A673 (cell line): ENCODE measurements at regions not wholly inside any gene's neighbourhood (a gene's known extent, or its start where the extent isn't known, plus 50 kb on each side); places are given as distances from the start of the nearest gene placed in this dataset.

ENCODE experiments used
- BruUV-seq: library from RNA; stranded (reverse); fragments of 400-500 nt; replicated peaks from 2 replicates; lab custom pipeline; 2021; lab: Mats Ljungman, UMichigan
- CTCF ChIA-PET: fragments of 300-600 bp; sonication (Branson Sonifier 250); formaldehyde crosslinking; loops from one replicate; lab custom pipeline; 2022; ENCODE audit warnings: antibody characterized with exemption; lab: Charles Lee
- POLR2A ChIA-PET: fragments of 300-600 bp; sonication (Branson Sonifier 250); formaldehyde crosslinking; loops from one replicate; lab custom pipeline; 2022; ENCODE audit warnings: antibody characterized with exemption; ENCODE audit not compliant: low non-redundant PET; lab: Charles Lee
- DNase-seq: peaks from one replicate; pipeline ENCODE4 v3.0.0-alpha.2; 2015; ENCODE audit warnings: low spot score
- H3K27ac ChIP-seq: fragments of 200-600 bp; sonication (generic); 2 replicates; pipeline ENCODE4 v1.5.1; 2016; ENCODE audit warnings: mixed run types, low read depth, mild to moderate bottlenecking, mixed read lengths, antibody characterized with exemption, low read length; ENCODE audit not compliant: poor library complexity, severe bottlenecking
- H3K27me3 ChIP-seq: fragments of 200-600 bp; sonication (generic); replicated peaks from 2 replicates; pipeline ENCODE4 v1.6.1; 2017; ENCODE audit warnings: mixed run types, low read depth, mild to moderate bottlenecking, mixed read lengths, antibody characterized with exemption, low read length; ENCODE audit not compliant: insufficient read depth, poor library complexity
- H3K36me3 ChIP-seq: fragments of 200-600 bp; sonication (generic); 2 replicates; pipeline ENCODE4 v1.6.1; 2016; ENCODE audit warnings: mixed run types, mild to moderate bottlenecking, mixed read lengths, antibody characterized with exemption, low read length; ENCODE audit not compliant: insufficient read depth, poor library complexity, severe bottlenecking
- H3K4me1 ChIP-seq: fragments of 200-600 bp; sonication (generic); 2 replicates; pipeline ENCODE4 v1.6.1; 2017; ENCODE audit warnings: mixed run types, mild to moderate bottlenecking, mixed read lengths, antibody characterized with exemption, low read length; ENCODE audit not compliant: insufficient read depth, poor library complexity, severe bottlenecking
- H3K4me3 ChIP-seq: fragments of 200-600 bp; sonication (generic); 2 replicates; pipeline ENCODE4 v1.5.1; 2016; ENCODE audit warnings: low read depth, mixed run types, mild to moderate bottlenecking, mixed read lengths, low read length; ENCODE audit not compliant: poor library complexity, severe bottlenecking
- H3K9me3 ChIP-seq: fragments of 200-600 bp; sonication (generic); 2 replicates; pipeline ENCODE4 v1.6.1; 2016; ENCODE audit warnings: mixed run types, low read depth, mild to moderate bottlenecking, mixed read lengths, antibody characterized with exemption, low read length; ENCODE audit not compliant: poor library complexity, severe bottlenecking
- EZH2 ChIP-seq: fragments of 200-600 bp; sonication (generic); IDR thresholded peaks from 2 replicates; pipeline ENCODE4 v1.6.1; 2017; ENCODE audit warnings: borderline replicate concordance, low read depth, mild to moderate bottlenecking, mixed read lengths, antibody characterized with exemption, low read length; ENCODE audit not compliant: poor library complexity, severe bottlenecking
- intact Hi-C: fragments of 100-400 bp; cut with micrococcal nuclease; formaldehyde crosslinking; loops from one replicate; pipeline ENCODE4 v1.10.0; 2022; ENCODE audit not compliant: unreplicated experiment
- TF ChIP-seq, protein P1 (sequence below): fragments of 300-800, 200-600 bp; sonication (generic); conservative IDR thresholded peaks from 2 replicates; pipeline ENCODE4 v1.5.1; 2017; ENCODE audit warnings: low read depth, mild to moderate bottlenecking, antibody characterized with exemption, low read length, moderate library complexity, mixed read lengths

GRCh38 chr1:55412060-55412459 is 196.9 kb upstream of the USP24 start:
- POLR2A ChIA-PET, result no interaction called here
- BruUV-seq, result no TSS peak
- intact Hi-C loops, result no loop called here

GRCh38 chr1:55402671-55403464 is 187.7 kb upstream of the USP24 start:
- Histone ChIP-seq H3K36me3 (no peaks in the 10 kb centered on the region), H3K9me3 (no peaks in the 10 kb centered on the region), H3K4me3 (no peak overlapping the region), H3K27ac (no peak overlapping the region), H3K4me1 (no peaks in the 10 kb centered on the region), H3K27me3 (peaks cover 41% of the 10 kb centered on the region)
- CTCF ChIA-PET, result no interaction called here
- POLR2A ChIA-PET, result no interaction called here
- no peak for TF ChIP-seq EZH2
- intact Hi-C loops, result no loop called here
- no TSS peak for BruUV-seq
- no peak for DNase-seq

More at GRCh38 chr1:55412060-55412459, 196.9 kb upstream of the USP24 start:
- CTCF ChIA-PET, result no interaction called here
- DNase-seq, result no peak
- H3K4me1 ChIP-seq, result no peaks in the 10 kb centered on the region
- H3K27me3 ChIP-seq, result peaks cover 5% of the 10 kb centered on the region
- H3K27ac ChIP-seq, result no peak overlapping the region
- TF ChIP-seq, protein P1, sequence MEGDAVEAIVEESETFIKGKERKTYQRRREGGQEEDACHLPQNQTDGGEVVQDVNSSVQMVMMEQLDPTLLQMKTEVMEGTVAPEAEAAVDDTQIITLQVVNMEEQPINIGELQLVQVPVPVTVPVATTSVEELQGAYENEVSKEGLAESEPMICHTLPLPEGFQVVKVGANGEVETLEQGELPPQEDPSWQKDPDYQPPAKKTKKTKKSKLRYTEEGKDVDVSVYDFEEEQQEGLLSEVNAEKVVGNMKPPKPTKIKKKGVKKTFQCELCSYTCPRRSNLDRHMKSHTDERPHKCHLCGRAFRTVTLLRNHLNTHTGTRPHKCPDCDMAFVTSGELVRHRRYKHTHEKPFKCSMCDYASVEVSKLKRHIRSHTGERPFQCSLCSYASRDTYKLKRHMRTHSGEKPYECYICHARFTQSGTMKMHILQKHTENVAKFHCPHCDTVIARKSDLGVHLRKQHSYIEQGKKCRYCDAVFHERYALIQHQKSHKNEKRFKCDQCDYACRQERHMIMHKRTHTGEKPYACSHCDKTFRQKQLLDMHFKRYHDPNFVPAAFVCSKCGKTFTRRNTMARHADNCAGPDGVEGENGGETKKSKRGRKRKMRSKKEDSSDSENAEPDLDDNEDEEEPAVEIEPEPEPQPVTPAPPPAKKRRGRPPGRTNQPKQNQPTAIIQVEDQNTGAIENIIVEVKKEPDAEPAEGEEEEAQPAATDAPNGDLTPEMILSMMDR, result no peak
- no peak for TF ChIP-seq EZH2
- no peak overlapping the region for H3K4me3 ChIP-seq
- H3K9me3 ChIP-seq, result no peaks in the 10 kb centered on the region
- no peaks in the 10 kb centered on the region for H3K36me3 ChIP-seq

DNA sequence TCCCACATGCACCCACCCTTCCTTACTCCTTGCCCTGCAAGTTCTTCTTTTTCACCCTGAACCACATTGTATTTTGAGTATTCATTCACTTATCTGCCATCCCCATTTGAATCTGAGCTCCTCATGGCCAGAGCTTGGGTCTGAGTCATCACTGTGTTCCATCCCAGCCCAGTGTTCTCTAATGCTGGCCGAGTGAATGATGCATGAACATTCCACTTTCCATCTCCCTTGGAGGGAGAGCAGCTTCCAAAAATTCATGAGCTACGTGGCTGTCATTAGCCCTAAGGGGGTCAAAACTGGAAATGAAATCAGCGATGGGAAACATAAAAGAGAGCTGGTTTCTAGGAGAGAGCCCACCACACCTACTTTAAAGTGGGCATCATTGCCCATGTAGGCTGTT is 187.0 kb upstream of the USP24 start:
- TF ChIP-seq EZH2, result no peak
- TF ChIP-seq, protein P1, result no peak
- Histone ChIP-seq H3K27me3 (peaks cover 44% of the 10 kb centered on the region), H3K36me3 (no peaks in the 10 kb centered on the region), H3K4me1 (no peaks in the 10 kb centered on the region), H3K4me3 (no peak overlapping the region), H3K27ac (no peak overlapping the region), H3K9me3 (no peaks in the 10 kb centered on the region)
- intact Hi-C loops, result no loop called here
- CTCF ChIA-PET, result no interaction called here
- POLR2A ChIA-PET, result no interaction called here
- no TSS peak for BruUV-seq
- DNase-seq, result no peak
